ENCODE measurements at regions not wholly inside any gene's neighbourhood (a gene's known extent, or its start where the extent isn't known, plus 50 kb on each side); places are given as distances from the start of the nearest gene placed in this dataset.

GRCh38 chr18:54013452-54013851 lies 211.0 kb downstream of the MBD2 start:
- TF ChIP-seq, protein P1, sequence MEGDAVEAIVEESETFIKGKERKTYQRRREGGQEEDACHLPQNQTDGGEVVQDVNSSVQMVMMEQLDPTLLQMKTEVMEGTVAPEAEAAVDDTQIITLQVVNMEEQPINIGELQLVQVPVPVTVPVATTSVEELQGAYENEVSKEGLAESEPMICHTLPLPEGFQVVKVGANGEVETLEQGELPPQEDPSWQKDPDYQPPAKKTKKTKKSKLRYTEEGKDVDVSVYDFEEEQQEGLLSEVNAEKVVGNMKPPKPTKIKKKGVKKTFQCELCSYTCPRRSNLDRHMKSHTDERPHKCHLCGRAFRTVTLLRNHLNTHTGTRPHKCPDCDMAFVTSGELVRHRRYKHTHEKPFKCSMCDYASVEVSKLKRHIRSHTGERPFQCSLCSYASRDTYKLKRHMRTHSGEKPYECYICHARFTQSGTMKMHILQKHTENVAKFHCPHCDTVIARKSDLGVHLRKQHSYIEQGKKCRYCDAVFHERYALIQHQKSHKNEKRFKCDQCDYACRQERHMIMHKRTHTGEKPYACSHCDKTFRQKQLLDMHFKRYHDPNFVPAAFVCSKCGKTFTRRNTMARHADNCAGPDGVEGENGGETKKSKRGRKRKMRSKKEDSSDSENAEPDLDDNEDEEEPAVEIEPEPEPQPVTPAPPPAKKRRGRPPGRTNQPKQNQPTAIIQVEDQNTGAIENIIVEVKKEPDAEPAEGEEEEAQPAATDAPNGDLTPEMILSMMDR (IDR thresholded peaks at IDR 0.05) = no peak
- TF ChIP-seq POLR2A (IDR thresholded peaks at IDR 0.05) (no peak), POLR2AphosphoS5 (IDR thresholded peaks at IDR 0.05) (no peak)
